Stimulated activated CD8-positive, alpha-beta memory T cell treated with anti-CD3 and anti-CD28 coated beads, Interleukin-4, amount 100 ng/mL, for 24 hours (primary cell): ENCODE measurements at regions not wholly inside any gene's neighbourhood (a gene's known extent, or its start where the extent isn't known, plus 50 kb on each side); places are given as distances from the start of the nearest gene placed in this dataset.

Experiments used
- DNase-seq: peaks from one replicate; pipeline ENCODE4 v3.0.0-alpha.2; 2020; ENCODE audit warnings: low read depth

DNA sequence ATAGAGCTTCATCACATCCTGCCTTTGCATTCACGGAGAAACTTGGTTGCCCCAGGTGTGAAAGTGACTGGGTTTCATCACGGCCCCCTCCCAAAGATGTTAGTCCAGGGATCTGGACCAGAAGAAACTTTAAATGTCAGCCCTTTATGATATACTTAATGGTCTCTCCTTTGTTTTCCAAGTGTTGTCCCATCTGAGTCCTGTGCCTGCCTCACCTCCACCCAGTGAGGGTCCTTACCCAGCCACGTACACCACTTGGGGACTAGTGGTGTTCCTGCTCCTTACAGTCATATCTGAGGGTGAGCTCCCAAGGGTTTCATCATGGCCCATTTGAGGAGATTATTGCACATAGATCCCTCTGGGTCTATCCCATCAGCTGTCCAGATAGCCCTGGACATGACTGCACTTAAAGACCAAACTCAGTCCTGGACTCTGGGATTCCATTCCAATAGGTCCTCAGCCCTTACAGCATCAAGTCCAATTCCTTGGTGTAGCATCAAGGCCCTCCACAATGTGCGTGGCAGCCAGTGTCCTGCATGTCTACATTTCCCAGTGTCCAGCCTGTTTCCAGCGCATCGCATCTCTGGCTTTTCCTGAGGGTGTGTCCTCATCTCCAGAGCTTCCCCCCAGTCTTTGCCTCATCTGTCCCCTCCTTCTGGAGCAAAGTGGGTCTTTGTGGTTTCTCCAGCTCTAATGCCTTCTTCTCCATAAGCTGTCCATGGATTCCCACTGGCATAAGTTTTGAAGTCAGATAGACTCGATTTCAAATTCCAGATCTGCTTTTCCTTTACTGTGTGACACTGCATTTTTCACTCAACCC is 351.6 kb downstream of the MYCN start:
- no peak for DNase-seq

GRCh38 chr2:16291226-16291625 is 350.9 kb downstream of the MYCN start:
- DNase-seq = no peak

DNA sequence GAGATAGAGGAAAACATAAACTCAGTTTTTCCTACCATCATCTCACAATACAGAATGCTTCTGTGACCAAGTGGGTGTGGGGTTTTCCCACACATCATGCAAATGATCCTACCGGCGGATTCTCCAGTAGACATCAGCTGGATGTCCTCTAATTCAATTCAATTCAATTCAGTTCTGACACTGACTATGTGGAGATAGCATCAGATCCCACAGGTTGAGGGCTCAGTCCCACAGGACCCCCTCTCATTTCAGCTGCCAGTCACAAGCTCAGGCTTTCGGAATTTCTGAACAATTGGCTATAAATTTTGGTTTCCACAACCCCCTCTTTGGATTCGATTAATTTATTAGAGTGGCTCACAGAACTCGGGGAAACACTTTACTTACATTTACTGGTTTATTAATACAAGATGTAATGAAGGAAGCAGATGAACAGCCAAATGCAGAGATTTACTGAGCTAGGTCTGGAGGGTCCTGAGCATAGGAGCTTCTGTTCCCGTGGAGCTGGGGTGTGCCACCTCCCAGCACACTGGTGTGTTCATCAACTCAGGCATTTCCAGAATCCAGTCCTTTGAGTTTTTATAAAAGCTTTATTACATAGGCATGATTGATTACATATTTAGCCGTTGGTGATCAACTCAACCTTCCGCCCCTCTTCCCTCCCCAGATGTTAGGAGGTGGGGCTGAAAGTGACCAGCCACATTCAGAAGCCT is 350.1 kb downstream of the MYCN start:
- DNase-seq = no peak

GRCh38 chr2:16288371-16289112 is 348.2 kb downstream of the MYCN start:
- DNase-seq = no peak

- DNase-seq = no peak
Observed at GRCh38 chr2:16287831-16288230, 347.5 kb downstream of the MYCN start.

- no peak for DNase-seq
Observed at GRCh38 chr2:16287281-16287680, 346.9 kb downstream of the MYCN start.

GRCh38 chr2:16285813-16286510 is 345.6 kb downstream of the MYCN start:
- no peak for DNase-seq

DNA sequence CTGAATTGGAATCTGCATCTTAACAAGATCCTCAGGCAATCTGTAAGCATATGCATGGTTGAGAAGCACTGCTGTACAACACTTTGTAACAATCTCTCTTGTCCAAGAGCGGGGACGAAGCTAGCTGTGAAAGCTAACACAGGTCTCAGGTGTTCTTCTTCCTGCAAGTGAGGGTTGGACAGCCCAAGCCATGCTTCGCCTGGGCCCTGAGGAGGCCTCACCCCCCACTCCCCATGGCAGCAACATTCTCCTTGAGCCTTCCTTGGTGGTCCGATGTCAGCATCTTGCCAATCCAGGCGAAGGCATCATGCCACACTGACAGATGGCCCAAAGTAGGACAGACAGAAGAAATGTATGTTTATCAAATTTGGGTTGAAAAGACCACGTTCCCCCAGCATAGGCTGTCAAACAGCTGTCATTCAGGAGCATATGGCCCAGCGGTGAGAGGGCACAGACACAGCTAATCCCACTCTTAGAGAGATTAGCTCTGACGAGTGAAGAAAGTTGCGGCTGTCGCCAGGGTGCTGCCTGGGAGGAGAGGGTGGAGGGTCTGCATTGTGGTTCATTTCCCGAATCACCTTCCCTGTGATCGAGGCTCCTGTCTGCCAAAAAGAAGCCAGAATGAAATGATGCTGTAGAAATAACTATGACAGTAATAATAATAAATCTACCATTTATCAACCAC is 344.7 kb downstream of the MYCN start:
- DNase-seq = no peak

GRCh38 chr2:16283071-16283850 is 342.9 kb downstream of the MYCN start:
- DNase-seq = no peak

DNA sequence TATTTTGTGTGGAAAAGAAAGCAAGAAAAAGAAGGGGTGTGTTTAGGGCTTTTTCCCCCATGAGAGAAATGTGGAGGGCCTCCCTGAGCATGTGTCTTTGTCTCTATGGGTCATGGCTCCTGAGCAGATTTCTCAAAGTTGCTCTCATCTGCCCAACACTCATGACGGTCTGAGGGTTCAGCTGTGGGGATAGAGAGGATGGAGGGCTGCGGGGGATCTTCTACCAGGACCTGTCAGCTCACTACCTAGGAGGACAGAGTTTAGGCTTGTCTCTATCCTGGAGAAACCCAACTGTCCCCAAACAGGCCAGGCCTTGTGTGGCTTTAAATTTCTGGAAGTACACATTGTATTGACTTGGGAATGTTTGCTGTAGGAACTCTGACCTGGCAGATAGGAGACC is 342.2 kb downstream of the MYCN start:
- no peak for DNase-seq

GRCh38 chr2:16281451-16282335 is 341.3 kb downstream of the MYCN start:
- DNase-seq = no peak

DNA sequence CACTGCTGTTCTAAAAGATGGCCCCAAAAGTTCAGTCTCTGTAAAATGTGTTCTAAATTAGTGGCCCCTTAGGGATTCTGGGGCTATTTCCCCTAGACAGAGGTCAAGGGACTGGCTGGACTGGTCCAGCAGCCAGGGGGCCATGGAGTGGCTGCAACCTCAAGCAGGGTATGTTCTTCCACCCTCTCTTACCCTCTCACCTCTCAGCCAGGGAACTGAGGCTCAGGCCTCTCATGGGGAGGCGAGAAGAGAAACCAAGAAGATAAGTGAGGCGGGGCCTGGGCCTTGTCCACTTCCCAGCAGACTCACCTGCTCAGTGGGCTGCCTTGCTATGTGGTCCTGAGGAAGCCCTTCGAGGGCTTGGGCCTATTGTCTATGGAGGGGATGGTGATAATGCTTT is 339.7 kb downstream of the MYCN start:
- DNase-seq = no peak

GRCh38 chr2:16279641-16280040 is 339.3 kb downstream of the MYCN start:
- no peak for DNase-seq

- no peak for DNase-seq
Observed at GRCh38 chr2:16279201-16279570, 338.8 kb downstream of the MYCN start.

DNA sequence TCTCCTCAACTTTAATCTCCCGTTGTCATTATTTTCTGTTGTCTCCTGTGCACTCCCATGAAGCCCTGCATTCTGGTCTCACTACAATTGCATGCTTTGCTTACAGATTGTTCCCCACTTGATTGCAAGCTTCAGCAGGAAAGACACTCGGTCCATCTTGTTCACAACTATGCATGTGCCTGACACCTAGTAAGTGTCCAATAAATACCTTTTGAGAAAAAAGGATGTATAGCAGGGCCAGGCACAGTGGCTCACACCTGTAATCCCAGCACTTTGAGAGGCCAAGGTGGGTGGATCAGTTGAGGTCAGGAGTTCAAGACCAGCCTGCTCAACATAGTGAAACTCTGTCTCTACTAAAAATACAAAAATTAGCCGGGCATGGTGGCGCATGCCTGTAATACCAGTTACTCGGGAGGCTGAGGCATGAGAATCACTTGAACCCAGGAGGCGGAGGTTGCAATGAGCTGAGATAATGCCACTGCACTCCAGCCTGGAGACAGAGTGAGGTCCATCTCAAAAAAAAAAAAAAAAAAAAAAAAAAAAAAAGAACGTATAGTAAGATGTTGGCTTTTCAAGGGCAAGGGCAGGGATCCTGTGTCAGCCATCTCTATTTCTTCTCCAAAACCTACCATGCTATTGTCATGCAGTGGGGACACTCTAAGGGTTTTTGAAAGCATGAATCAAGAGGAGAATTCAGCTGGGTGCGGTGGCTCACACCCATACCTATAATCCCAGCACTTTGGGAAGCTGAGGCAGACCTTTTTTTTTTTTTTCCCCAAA is 338.3 kb downstream of the MYCN start:
- DNase-seq = no peak

DNA sequence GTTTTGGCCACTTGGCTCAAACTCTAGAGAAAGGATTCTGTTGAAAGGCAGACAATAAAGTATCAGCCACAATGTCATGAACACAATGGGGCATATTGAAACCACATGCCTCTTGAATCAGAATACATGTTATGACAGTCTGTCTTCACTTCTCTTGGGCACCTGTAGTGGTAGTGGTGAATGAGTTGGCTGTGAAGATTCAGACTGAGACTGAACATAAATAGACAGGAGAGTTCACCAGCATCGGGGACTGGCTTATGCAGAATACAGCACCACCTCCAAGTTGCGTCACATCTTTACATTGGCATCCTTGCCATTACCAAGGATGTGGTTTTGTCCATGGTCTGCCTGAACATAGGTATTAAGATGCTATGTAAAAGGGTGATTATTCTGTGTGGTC is 336.8 kb downstream of the MYCN start:
- no peak for DNase-seq

DNA sequence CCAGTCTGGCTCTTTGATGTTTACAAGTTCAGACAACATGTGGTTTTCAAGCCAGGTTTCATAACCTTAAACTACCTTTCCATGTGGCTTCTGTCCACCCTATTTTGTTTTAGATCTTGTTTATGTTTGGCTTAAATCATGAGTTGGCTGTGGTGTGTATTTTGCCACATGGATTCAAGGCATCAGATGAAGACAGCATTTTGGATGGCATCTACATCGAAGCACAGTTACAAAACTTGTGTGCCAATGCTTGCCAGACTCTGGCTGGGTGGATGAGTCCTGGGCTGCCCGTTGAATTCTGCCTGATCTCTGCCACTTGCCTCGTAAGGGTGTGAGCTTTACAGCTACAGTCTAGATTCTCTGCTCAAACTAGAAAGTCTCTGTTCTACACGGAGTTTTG is 335.3 kb downstream of the MYCN start:
- DNase-seq = no peak

GRCh38 chr2:16275131-16275530 is 334.8 kb downstream of the MYCN start:
- no peak for DNase-seq

DNA sequence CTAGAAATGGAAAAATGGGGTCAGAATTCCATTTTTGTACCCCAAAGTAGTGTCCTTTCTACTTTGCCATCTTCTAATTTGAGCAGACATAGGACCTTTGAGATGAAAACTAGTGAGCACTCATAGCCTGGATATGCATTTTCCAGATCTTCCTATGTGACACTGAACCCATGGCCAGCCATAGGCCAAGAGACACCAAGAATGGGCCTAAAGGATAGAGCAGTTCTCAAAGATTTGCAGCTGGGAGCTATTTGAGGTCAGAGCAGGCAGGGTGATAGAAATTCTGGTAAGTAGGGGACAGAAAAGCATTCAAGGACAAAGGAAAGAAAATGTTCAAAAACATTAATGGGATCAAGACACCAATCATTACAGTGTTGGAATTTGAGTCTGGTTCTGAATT is 332.8 kb downstream of the MYCN start:
- DNase-seq = no peak
